ENCODE measurements at regions not wholly inside any gene's neighbourhood (a gene's known extent, or its start where the extent isn't known, plus 50 kb on each side); places are given as distances from the start of the nearest gene placed in this dataset.

DNA sequence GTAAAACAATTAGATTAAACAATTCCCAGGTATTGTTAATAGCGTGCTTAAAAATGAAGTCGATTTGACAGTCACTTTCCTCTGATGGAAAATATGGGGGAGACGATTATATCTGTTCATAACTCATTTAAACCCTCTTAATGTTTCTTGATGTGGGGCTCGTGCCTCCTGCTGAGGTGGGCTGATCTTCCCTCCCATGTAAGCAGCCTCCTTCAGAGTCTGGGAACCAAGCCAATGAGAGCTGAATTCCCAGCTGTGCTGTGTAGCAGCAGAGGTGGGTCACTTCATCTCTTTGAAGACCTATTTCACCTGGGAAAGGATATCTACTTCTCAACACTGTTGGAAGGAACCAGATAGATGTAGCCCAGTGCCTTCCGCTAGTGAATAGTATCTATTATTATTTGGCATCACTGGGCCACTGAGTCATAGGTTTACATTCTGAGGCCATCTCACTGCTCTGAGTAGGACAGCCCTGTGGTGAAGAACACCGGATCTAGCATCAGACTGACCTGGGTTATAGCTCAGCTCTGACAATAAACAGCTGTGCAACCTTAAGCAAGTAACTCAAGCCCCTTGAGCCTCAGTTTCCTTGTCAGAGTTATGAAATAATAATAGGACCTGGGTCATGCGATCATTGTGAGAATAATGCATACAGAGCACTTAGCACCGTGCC is 85.3 kb upstream of the C16orf82 start:
- Histone ChIP-seq H3K4me3 (ENCODE audit: low read depth, low read length) (no peak overlapping the region), H3K9me3 (ENCODE audit: control insufficient read depth, insufficient read depth, low read length) (no peaks in the 10 kb centered on the region; the same call in 1 of the 2 replicates), H3K27ac (ENCODE audit: low read depth, low read length) (peak overlapping the region; percentile 73), H3K27me3 (ENCODE audit: control insufficient read depth, insufficient read depth, low read length) (no peaks in the 10 kb centered on the region)
- ChIA-PET CTCF (interaction anchor here (1.5 kb wide), 1 partner anchor 129 kb away, joined by 6 read pairs; no protein-coding TSS in a partner anchor), POLR2A (no interaction called here)
- TF ChIP-seq, protein P1, sequence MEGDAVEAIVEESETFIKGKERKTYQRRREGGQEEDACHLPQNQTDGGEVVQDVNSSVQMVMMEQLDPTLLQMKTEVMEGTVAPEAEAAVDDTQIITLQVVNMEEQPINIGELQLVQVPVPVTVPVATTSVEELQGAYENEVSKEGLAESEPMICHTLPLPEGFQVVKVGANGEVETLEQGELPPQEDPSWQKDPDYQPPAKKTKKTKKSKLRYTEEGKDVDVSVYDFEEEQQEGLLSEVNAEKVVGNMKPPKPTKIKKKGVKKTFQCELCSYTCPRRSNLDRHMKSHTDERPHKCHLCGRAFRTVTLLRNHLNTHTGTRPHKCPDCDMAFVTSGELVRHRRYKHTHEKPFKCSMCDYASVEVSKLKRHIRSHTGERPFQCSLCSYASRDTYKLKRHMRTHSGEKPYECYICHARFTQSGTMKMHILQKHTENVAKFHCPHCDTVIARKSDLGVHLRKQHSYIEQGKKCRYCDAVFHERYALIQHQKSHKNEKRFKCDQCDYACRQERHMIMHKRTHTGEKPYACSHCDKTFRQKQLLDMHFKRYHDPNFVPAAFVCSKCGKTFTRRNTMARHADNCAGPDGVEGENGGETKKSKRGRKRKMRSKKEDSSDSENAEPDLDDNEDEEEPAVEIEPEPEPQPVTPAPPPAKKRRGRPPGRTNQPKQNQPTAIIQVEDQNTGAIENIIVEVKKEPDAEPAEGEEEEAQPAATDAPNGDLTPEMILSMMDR (IDR thresholded peaks at IDR 0.05; ENCODE audit: low read depth, low read length): no peak
- DNase-seq (ENCODE audit: low read depth, low spot score): peak; percentile 72

DNA sequence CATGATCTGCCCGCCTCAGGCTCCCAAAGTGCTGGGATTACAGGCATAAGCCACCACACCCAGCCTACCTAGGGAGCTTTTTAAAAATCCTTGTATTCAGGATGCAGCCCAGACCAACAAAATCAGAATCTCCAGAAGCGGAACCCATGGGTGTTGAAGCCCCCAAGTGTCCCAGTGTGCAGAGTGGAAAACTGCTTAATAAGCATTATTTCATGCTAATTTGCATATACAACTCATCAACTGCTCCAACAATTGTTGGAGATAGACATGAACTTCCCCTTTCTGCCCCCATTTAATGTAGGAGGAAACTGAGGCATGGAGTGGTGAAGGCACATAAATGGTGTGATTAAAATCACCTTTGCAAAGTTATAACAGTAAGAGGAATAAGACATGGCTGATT is 84.3 kb upstream of the C16orf82 start:
- Histone ChIP-seq H3K4me3 (ENCODE audit: low read depth, low read length) (no peak overlapping the region), H3K9me3 (ENCODE audit: control insufficient read depth, insufficient read depth, low read length) (no peaks in the 10 kb centered on the region; the same call in 1 of the 2 replicates), H3K27me3 (ENCODE audit: control insufficient read depth, insufficient read depth, low read length) (no peaks in the 10 kb centered on the region), H3K27ac (ENCODE audit: low read depth, low read length) (peak overlapping the region; percentile 39)
- CTCF ChIA-PET: no interaction called here
- POLR2A ChIA-PET: no interaction called here
- TF ChIP-seq, protein P1 (IDR thresholded peaks at IDR 0.05; ENCODE audit: low read depth, low read length): no peak
- no peak for DNase-seq (ENCODE audit: low read depth, low spot score)

DNA sequence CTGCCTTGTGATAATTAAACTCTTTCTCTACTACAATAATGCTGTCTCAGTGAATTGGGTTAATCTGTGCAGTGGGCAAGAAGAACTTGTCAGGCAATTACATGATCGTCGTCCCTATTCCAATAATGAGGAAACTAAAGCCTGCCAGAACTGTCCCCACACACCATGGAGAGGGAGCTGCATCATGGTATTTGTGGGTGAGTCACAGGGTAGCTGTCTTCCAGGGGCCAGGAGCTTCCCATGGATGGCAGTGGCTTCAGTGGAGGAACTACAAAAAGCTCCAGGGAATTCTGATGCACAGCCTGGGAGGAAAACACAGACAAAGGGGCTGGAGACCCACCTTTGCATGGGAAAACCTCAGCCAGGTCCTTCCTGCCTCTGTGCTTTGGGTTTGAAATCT is 83.3 kb upstream of the C16orf82 start:
- no peak for DNase-seq (ENCODE audit: low read depth, low spot score)
- TF ChIP-seq, protein P1 (IDR thresholded peaks at IDR 0.05; ENCODE audit: low read depth, low read length): no peak
- CTCF ChIA-PET: no interaction called here
- POLR2A ChIA-PET: no interaction called here
- H3K9me3 ChIP-seq (ENCODE audit: control insufficient read depth, insufficient read depth, low read length): no peaks in the 10 kb centered on the region; the same call in 1 of the 2 replicates
- no peaks in the 10 kb centered on the region for H3K27me3 ChIP-seq (ENCODE audit: control insufficient read depth, insufficient read depth, low read length)
- no peak overlapping the region for H3K4me3 ChIP-seq (ENCODE audit: low read depth, low read length)
- H3K27ac ChIP-seq (ENCODE audit: low read depth, low read length): peak overlapping the region; percentile 49

DNA sequence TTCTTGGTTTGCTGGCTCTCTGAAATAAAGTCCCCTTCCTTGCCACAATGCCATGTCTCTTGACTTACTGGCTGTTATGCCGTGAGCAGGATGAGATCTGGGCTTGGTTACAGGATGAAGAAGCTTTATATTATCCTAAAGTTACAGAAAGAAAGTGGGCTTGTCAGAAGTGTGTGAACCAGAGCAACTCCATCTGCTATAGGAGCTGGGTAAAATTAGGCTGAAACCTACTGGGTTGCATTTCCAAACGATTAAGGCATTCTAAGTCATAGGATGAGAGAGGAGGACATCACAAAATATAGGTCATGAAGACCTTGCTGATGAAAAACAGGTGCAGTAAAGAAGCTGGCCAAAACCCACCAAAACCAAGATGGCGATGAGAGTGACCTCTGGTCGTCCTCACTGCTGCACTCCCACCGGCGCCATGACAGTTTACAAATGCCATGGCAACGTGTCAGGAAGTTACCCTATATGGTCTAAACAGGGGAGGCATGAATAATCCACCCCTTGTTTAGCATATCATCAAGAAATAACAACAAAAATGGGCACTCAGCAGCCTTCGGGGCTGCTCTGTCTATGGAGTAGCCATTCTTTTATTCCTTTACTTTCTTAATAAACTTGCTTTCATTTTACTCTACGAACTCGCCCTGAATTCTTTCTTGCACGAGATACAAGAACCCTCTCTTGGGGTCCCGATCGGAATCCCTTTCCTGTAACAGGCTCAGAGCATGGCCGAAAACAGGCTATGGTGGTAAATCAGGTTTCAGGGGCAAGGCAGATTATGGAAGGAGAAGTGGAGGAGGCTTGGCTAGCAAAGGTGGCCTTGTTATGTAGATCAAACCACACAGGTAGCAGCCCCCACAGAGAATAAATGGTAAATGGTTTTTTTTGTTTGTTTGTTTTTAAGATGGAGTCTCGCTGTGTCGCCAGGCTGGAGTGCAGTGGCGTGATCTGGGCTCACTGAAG is 81.3 kb upstream of the C16orf82 start:
- ChIA-PET CTCF (no interaction called here), POLR2A (no interaction called here)
- TF ChIP-seq, protein P1 (IDR thresholded peaks at IDR 0.05; ENCODE audit: low read depth, low read length): no peak
- DNase-seq (ENCODE audit: low read depth, low spot score): no peak
- Histone ChIP-seq H3K27ac (ENCODE audit: low read depth, low read length) (no peak overlapping the region), H3K9me3 (ENCODE audit: control insufficient read depth, insufficient read depth, low read length) (no peaks in the 10 kb centered on the region; the same call in 1 of the 2 replicates), H3K4me3 (ENCODE audit: low read depth, low read length) (no peak overlapping the region), H3K27me3 (ENCODE audit: control insufficient read depth, insufficient read depth, low read length) (no peaks in the 10 kb centered on the region)
